Testis (tissue), 2 donors: ENCODE measurements at regions not wholly inside any gene's neighbourhood (a gene's known extent, or its start where the extent isn't known, plus 50 kb on each side); places are given as distances from the start of the nearest gene placed in this dataset.

Experiments used
- DNase-seq: peaks from one replicate; pipeline ENCODE4 v3.0.0-alpha.2; 2019
- H3K27ac ChIP-seq, 2 donors: fragments of 200-600 bp; sonication (generic); one replicate each; pipeline ENCODE4 v1.5.1; 2019
- H3K27me3 ChIP-seq: fragments of 200-600 bp; sonication (generic); one replicate; pipeline ENCODE4 v1.5.1; 2019
- H3K36me3 ChIP-seq: fragments of 200-600 bp; sonication (generic); one replicate; pipeline ENCODE4 v1.5.1; 2017; ENCODE audit warnings: low read depth; ENCODE audit errors: missing control alignments
- H3K4me1 ChIP-seq: fragments of 200-600 bp; sonication (generic); one replicate; pipeline ENCODE4 v1.5.1; 2019
- H3K4me3 ChIP-seq, 2 donors: fragments of 200-600 bp; sonication (generic); one replicate each; pipeline ENCODE4 v1.5.1; 2017 to 2019
- H3K9me3 ChIP-seq: fragments of 200-600 bp; sonication (generic); one replicate; pipeline ENCODE4 v1.5.1; 2017
- CTCF ChIP-seq, 3 experiments: fragments of 450-650 bp in 2 of 3; fragments of 200-600 bp in 1 of 3; sonication (generic) in 1 of 3; IDR thresholded peaks; one replicate each; pipeline ENCODE4 v1.5.1; 2016 to 2019; ENCODE audit warnings: antibody characterized with exemption in 3 of 3, mild to moderate bottlenecking in 2 of 3, moderate library complexity in 1 of 3
- POLR2A ChIP-seq: fragments of 450-650 bp; IDR thresholded peaks from one replicate; pipeline ENCODE4 v1.6.1; 2017; ENCODE audit warnings: antibody characterized with exemption, mild to moderate bottlenecking, moderate library complexity
- WGBS, 2 donors: methylation state at CpG; one replicate each; pipeline ENCODE4 v1.1.5; 2018; 5-methylcytosine and 5-hydroxymethylcytosine counted together
- intact Hi-C: fragments of 100-400 bp; cut with DNase I; formaldehyde crosslinking; loops from one replicate; pipeline ENCODE4 v1.15.1; 2023; ENCODE audit warnings: low total_unique reads

GRCh38 chr14:100654025-100654813 is 67.0 kb upstream of the BEGAIN start:
- DNase-seq = no peak
- Histone ChIP-seq H3K36me3 (no peaks in the 10 kb centered on the region), H3K9me3 (no peaks in the 10 kb centered on the region), H3K27me3 (no peaks in the 10 kb centered on the region), H3K27ac (no peak overlapping the region), H3K4me1 (no peaks in the 10 kb centered on the region), H3K4me3 (peak overlapping the region; percentile 6 to 18)
- intact Hi-C loops = no loop called here
- TF ChIP-seq CTCF (IDR thresholded peaks at IDR 0.05) (no peak), POLR2A (no peak)
- WGBS, 2 donors = 64 to 70% methylated on average over 16 to 21 of the region's 21 CpGs

GRCh38 chr14:100654814-100655740 is 67.9 kb upstream of the BEGAIN start:
- no peaks in the 10 kb centered on the region for H3K9me3 ChIP-seq
- H3K27ac ChIP-seq = no peak overlapping the region
- peak; percentile 34 to 64 (median 49) for TF ChIP-seq CTCF (IDR thresholded peaks at IDR 0.05)
- no peak for TF ChIP-seq POLR2A
- no peaks in the 10 kb centered on the region for H3K27me3 ChIP-seq
- peak; percentile 46 for DNase-seq
- H3K4me3 ChIP-seq = peak overlapping the region; percentile 6 to 18
- WGBS, 2 donors = 54 to 63% methylated on average over 17 to 34 of the region's 43 CpGs
- intact Hi-C loops = no loop called here
- H3K36me3 ChIP-seq = no peaks in the 10 kb centered on the region
- H3K4me1 ChIP-seq = no peaks in the 10 kb centered on the region

GRCh38 chr14:100655741-100656085 is 68.5 kb upstream of the BEGAIN start:
- intact Hi-C loops = no loop called here

GRCh38 chr14:100656996-100657395 is 69.7 kb upstream of the DLK1 start:
- intact Hi-C loops = no loop called here

More at GRCh38 chr14:100655741-100656085, 68.5 kb upstream of the BEGAIN start:
- peaks cover 4% of the 10 kb centered on the region for H3K4me1 ChIP-seq
- DNase-seq = no peak
- H3K9me3 ChIP-seq = no peaks in the 10 kb centered on the region
- TF ChIP-seq POLR2A (no peak), CTCF (IDR thresholded peaks at IDR 0.05) (no peak)
- H3K27me3 ChIP-seq = no peaks in the 10 kb centered on the region
- no peak overlapping the region for H3K27ac ChIP-seq
- no peaks in the 10 kb centered on the region for H3K36me3 ChIP-seq
- no peak overlapping the region for H3K4me3 ChIP-seq
- 90 to 93% methylated on average over 2 of the region's 2 CpGs for WGBS, 2 donors

More at GRCh38 chr14:100656996-100657395, 69.7 kb upstream of the DLK1 start:
- Histone ChIP-seq H3K27ac (no peak overlapping the region), H3K36me3 (no peaks in the 10 kb centered on the region), H3K9me3 (no peaks in the 10 kb centered on the region), H3K4me1 (peaks cover 14% of the 10 kb centered on the region), H3K27me3 (no peaks in the 10 kb centered on the region), H3K4me3 (no peak overlapping the region)
- TF ChIP-seq POLR2A = no peak
- no peak for TF ChIP-seq CTCF (IDR thresholded peaks at IDR 0.05)
- WGBS, 2 donors = 88 to 92% methylated on average over 15 of the region's 15 CpGs
- no peak for DNase-seq
